WTC11 (cell line): ENCODE measurements at regions not wholly inside any gene's neighbourhood (a gene's known extent, or its start where the extent isn't known, plus 50 kb on each side); places are given as distances from the start of the nearest gene placed in this dataset.

Source experiments
- AR ChIP-seq: fragments of 250-450 bp; sonication (Bioruptor Pico); IDR thresholded peaks from 2 replicates; pipeline ENCODE4 v1.9.0; 2021; ENCODE audit warnings: mild to moderate bottlenecking
- ATF1 ChIP-seq: sonication (generic); formaldehyde crosslinking; IDR thresholded peaks from 2 replicates; pipeline ENCODE4 v1.8.1; 2023; ENCODE audit warnings: mild to moderate bottlenecking, moderate library complexity, missing genetic modification reagents
- CREB1 ChIP-seq: sonication (generic); formaldehyde crosslinking; IDR thresholded peaks from 2 replicates; pipeline ENCODE4 v1.8.0; 2023; ENCODE audit warnings: mild to moderate bottlenecking, missing genetic modification reagents
- CREM ChIP-seq: sonication (generic); formaldehyde crosslinking; IDR thresholded peaks from 2 replicates; pipeline ENCODE4 v1.8.1; 2022; ENCODE audit warnings: mild to moderate bottlenecking, missing genetic modification reagents, moderate library complexity
- CTCF ChIP-seq: fragments of 200-600 bp; IDR thresholded peaks from 2 replicates; pipeline ENCODE4 v1.8.0; 2022; ENCODE audit warnings: antibody characterized with exemption
- NFYB ChIP-seq: sonication (generic); formaldehyde crosslinking; conservative IDR thresholded peaks from 2 replicates; pipeline ENCODE4 v1.8.0; 2022; ENCODE audit warnings: low read depth, missing genetic modification reagents
- SP1 ChIP-seq: sonication (generic); formaldehyde crosslinking; conservative IDR thresholded peaks from 2 replicates; pipeline ENCODE4 v1.8.1; 2022; ENCODE audit warnings: missing genetic modification reagents

DNA sequence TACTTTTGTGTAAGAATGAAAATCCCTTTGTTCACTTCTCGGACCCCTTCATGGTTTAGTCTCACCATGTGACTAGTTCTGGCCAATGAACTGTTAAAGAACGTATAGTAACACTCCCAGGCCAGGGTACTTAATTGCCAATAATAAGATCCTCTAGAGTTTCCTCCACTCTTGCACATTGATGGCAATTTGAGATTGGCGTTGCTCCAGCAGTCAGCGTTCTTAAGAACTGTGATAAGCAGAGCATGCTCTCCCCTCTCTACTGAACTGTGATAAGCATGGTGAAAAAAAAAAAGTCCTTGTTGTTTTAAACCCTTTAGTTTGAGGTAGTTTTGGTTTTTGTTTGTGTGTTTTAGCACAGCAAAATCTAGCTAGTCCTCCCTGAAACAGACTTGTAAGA, 854.5 kb downstream of the SLC6A15 start:
- no peak for TF ChIP-seq SP1
- TF ChIP-seq AR (CRISPR knock-in tag) = no peak
- no peak for TF ChIP-seq NFYB (CRISPR knock-in tag)
- TF ChIP-seq CTCF = no peak
- no peak for TF ChIP-seq CREM (CRISPR knock-in tag)
- TF ChIP-seq ATF1 (CRISPR knock-in tag) = no peak
- TF ChIP-seq CREB1 = no peak
